Activated naive CD8-positive, alpha-beta T cell treated with anti-CD3 and anti-CD28 coated beads, Interleukin-2, amount 50 U/mL, for 24 hours (primary cell): ENCODE measurements at regions not wholly inside any gene's neighbourhood (a gene's known extent, or its start where the extent isn't known, plus 50 kb on each side); places are given as distances from the start of the nearest gene placed in this dataset.

ENCODE experiments used
- ATAC-seq: fragments of 150-1000 bp; cut with Tn5 transposase; one replicate; pipeline ENCODE4 v1.10.0; 2021
- DNase-seq: peaks from one replicate; pipeline ENCODE4 v3.0.0; 2021
- H3K27ac Mint-ChIP-seq: one replicate; pipeline ENCODE4 v1.8.0; 2021; ENCODE audit warnings: mild to moderate bottlenecking, mixed read lengths
- H3K27me3 Mint-ChIP-seq: one replicate; pipeline ENCODE4 v1.8.0; 2021; ENCODE audit warnings: mixed read lengths
- H3K36me3 Mint-ChIP-seq: one replicate; pipeline ENCODE4 v1.8.0; 2021; ENCODE audit warnings: low read depth, mixed read lengths
- H3K4me1 Mint-ChIP-seq: one replicate; pipeline ENCODE4 v1.8.0; 2021; ENCODE audit warnings: mixed read lengths
- H3K4me3 Mint-ChIP-seq: one replicate; pipeline ENCODE4 v1.8.0; 2021; ENCODE audit warnings: mild to moderate bottlenecking, moderate library complexity, mixed read lengths
- H3K9me3 Mint-ChIP-seq: one replicate; pipeline ENCODE4 v1.8.0; 2021; ENCODE audit warnings: mixed read lengths

GRCh38 chr9:75410405-75410804 is 322.1 kb downstream of the OSTF1 start:
- H3K27me3 Mint-ChIP-seq, result peaks cover 6% of the 10 kb centered on the region
- ATAC-seq, result no peak
- no peaks in the 10 kb centered on the region for H3K9me3 Mint-ChIP-seq
- DNase-seq, result no peak
- H3K36me3 Mint-ChIP-seq, result no peaks in the 10 kb centered on the region
- H3K4me3 Mint-ChIP-seq, result no peak overlapping the region
- no peak overlapping the region for H3K27ac Mint-ChIP-seq
- no peaks in the 10 kb centered on the region for H3K4me1 Mint-ChIP-seq

- DNase-seq (no peak), ATAC-seq (no peak)
- no peaks in the 10 kb centered on the region for H3K36me3 Mint-ChIP-seq
- no peaks in the 10 kb centered on the region for H3K9me3 Mint-ChIP-seq
- H3K27ac Mint-ChIP-seq, result no peak overlapping the region
- H3K4me1 Mint-ChIP-seq, result no peaks in the 10 kb centered on the region
- H3K27me3 Mint-ChIP-seq, result peaks cover 3% of the 10 kb centered on the region
- H3K4me3 Mint-ChIP-seq, result no peak overlapping the region
These were observed 326.3 kb downstream of the OSTF1 start for GRCh38 chr9:75414371-75415160.

- no peaks in the 10 kb centered on the region for H3K36me3 Mint-ChIP-seq
- ATAC-seq (no peak), DNase-seq (no peak)
- peaks cover 3% of the 10 kb centered on the region for H3K27me3 Mint-ChIP-seq
- no peaks in the 10 kb centered on the region for H3K9me3 Mint-ChIP-seq
- no peaks in the 10 kb centered on the region for H3K4me1 Mint-ChIP-seq
- no peak overlapping the region for H3K27ac Mint-ChIP-seq
- no peak overlapping the region for H3K4me3 Mint-ChIP-seq
These were observed 329.2 kb downstream of the OSTF1 start for GRCh38 chr9:75417471-75417870.

GRCh38 chr9:75418518-75418917 is 330.2 kb downstream of the OSTF1 start:
- ATAC-seq, result no peak
- no peak overlapping the region for H3K27ac Mint-ChIP-seq
- H3K27me3 Mint-ChIP-seq, result peaks cover 3% of the 10 kb centered on the region

GRCh38 chr9:75422944-75423522 is 334.7 kb downstream of the OSTF1 start:
- Mint-ChIP-seq H3K27me3 (no peaks in the 10 kb centered on the region), H3K4me3 (no peak overlapping the region), H3K36me3 (no peaks in the 10 kb centered on the region), H3K9me3 (no peaks in the 10 kb centered on the region), H3K4me1 (no peaks in the 10 kb centered on the region), H3K27ac (no peak overlapping the region)
- ATAC-seq (no peak), DNase-seq (no peak)

More at GRCh38 chr9:75418518-75418917, 330.2 kb downstream of the OSTF1 start:
- DNase-seq, result no peak
- Mint-ChIP-seq H3K4me3 (no peak overlapping the region), H3K4me1 (no peaks in the 10 kb centered on the region), H3K36me3 (no peaks in the 10 kb centered on the region), H3K9me3 (no peaks in the 10 kb centered on the region)

GRCh38 chr9:75429531-75430475 is 341.5 kb downstream of the OSTF1 start:
- ATAC-seq (no peak), DNase-seq (no peak)
- no peak overlapping the region for H3K4me3 Mint-ChIP-seq
- no peaks in the 10 kb centered on the region for H3K27me3 Mint-ChIP-seq
- H3K27ac Mint-ChIP-seq, result no peak overlapping the region
- H3K4me1 Mint-ChIP-seq, result no peaks in the 10 kb centered on the region
- H3K36me3 Mint-ChIP-seq, result no peaks in the 10 kb centered on the region
- no peaks in the 10 kb centered on the region for H3K9me3 Mint-ChIP-seq

- Mint-ChIP-seq H3K27ac (no peak overlapping the region), H3K4me1 (no peaks in the 10 kb centered on the region), H3K9me3 (no peaks in the 10 kb centered on the region), H3K27me3 (peaks cover 1% of the 10 kb centered on the region), H3K4me3 (no peak overlapping the region), H3K36me3 (no peaks in the 10 kb centered on the region)
- DNase-seq (no peak), ATAC-seq (no peak)
These were observed 343.1 kb downstream of the OSTF1 start for GRCh38 chr9:75431375-75431774.

- H3K27ac Mint-ChIP-seq, result no peak overlapping the region
- H3K4me1 Mint-ChIP-seq, result no peaks in the 10 kb centered on the region
- no peaks in the 10 kb centered on the region for H3K9me3 Mint-ChIP-seq
- H3K36me3 Mint-ChIP-seq, result no peaks in the 10 kb centered on the region
- no peak overlapping the region for H3K4me3 Mint-ChIP-seq
- H3K27me3 Mint-ChIP-seq, result peaks cover 2% of the 10 kb centered on the region
- no peak for ATAC-seq
- no peak for DNase-seq
These were observed 344.1 kb downstream of the OSTF1 start for GRCh38 chr9:75432386-75432785.

GRCh38 chr9:75432888-75433287 is 344.6 kb downstream of the OSTF1 start:
- no peak for DNase-seq
- peaks cover 3% of the 10 kb centered on the region for H3K27me3 Mint-ChIP-seq
- H3K4me1 Mint-ChIP-seq, result no peaks in the 10 kb centered on the region
- H3K9me3 Mint-ChIP-seq, result no peaks in the 10 kb centered on the region
- no peak overlapping the region for H3K27ac Mint-ChIP-seq
- no peak for ATAC-seq
- no peak overlapping the region for H3K4me3 Mint-ChIP-seq
- no peaks in the 10 kb centered on the region for H3K36me3 Mint-ChIP-seq

GRCh38 chr9:75438716-75439115 is 350.4 kb downstream of the OSTF1 start:
- no peak for ATAC-seq
- Mint-ChIP-seq H3K27me3 (peaks cover 6% of the 10 kb centered on the region), H3K36me3 (no peaks in the 10 kb centered on the region), H3K4me3 (no peak overlapping the region), H3K4me1 (no peaks in the 10 kb centered on the region), H3K9me3 (no peaks in the 10 kb centered on the region), H3K27ac (no peak overlapping the region)
- DNase-seq, result no peak

- Mint-ChIP-seq H3K27me3 (peaks cover 6% of the 10 kb centered on the region), H3K9me3 (peaks cover 7% of the 10 kb centered on the region), H3K36me3 (no peaks in the 10 kb centered on the region), H3K27ac (no peak overlapping the region), H3K4me1 (no peaks in the 10 kb centered on the region), H3K4me3 (no peak overlapping the region)
- ATAC-seq (no peak), DNase-seq (no peak)
These were observed 352.6 kb downstream of the OSTF1 start for GRCh38 chr9:75440914-75441313.

GRCh38 chr9:75445144-75445543 is 356.8 kb downstream of the OSTF1 start:
- ATAC-seq, result no peak
- Mint-ChIP-seq H3K4me3 (no peak overlapping the region), H3K27me3 (no peaks in the 10 kb centered on the region), H3K4me1 (no peaks in the 10 kb centered on the region), H3K9me3 (peaks cover 7% of the 10 kb centered on the region), H3K36me3 (no peaks in the 10 kb centered on the region), H3K27ac (no peak overlapping the region)
- no peak for DNase-seq

- ATAC-seq (no peak), DNase-seq (no peak)
- Mint-ChIP-seq H3K27me3 (no peaks in the 10 kb centered on the region), H3K4me1 (no peaks in the 10 kb centered on the region), H3K9me3 (peaks cover 7% of the 10 kb centered on the region), H3K36me3 (no peaks in the 10 kb centered on the region), H3K4me3 (no peak overlapping the region), H3K27ac (no peak overlapping the region)
These were observed 359.0 kb downstream of the OSTF1 start for GRCh38 chr9:75447281-75447680.

GRCh38 chr9:75448281-75448680 is 360.0 kb downstream of the OSTF1 start:
- Mint-ChIP-seq H3K36me3 (no peaks in the 10 kb centered on the region), H3K27me3 (no peaks in the 10 kb centered on the region), H3K4me3 (no peak overlapping the region), H3K9me3 (peaks cover 7% of the 10 kb centered on the region), H3K4me1 (no peaks in the 10 kb centered on the region), H3K27ac (no peak overlapping the region)
- no peak for DNase-seq
- ATAC-seq, result no peak

- Mint-ChIP-seq H3K9me3 (peaks cover 7% of the 10 kb centered on the region), H3K27me3 (no peaks in the 10 kb centered on the region), H3K27ac (no peak overlapping the region), H3K4me1 (no peaks in the 10 kb centered on the region), H3K4me3 (no peak overlapping the region), H3K36me3 (no peaks in the 10 kb centered on the region)
- ATAC-seq (no peak), DNase-seq (no peak)
These were observed 360.6 kb downstream of the OSTF1 start for GRCh38 chr9:75448955-75449354.
